Endothelial cell of umbilical vein (primary cell): ENCODE measurements at regions not wholly inside any gene's neighbourhood (a gene's known extent, or its start where the extent isn't known, plus 50 kb on each side); places are given as distances from the start of the nearest gene placed in this dataset.

ENCODE experiments used
- BruUV-seq: library from RNA; stranded (reverse); fragments of 400-500 nt; replicated peaks from 2 replicates; lab custom pipeline; 2021; lab: Mats Ljungman, UMichigan
- CTCF ChIA-PET: fragments of 300-600, 350-600 bp; sonication (Branson Sonifier 250); formaldehyde crosslinking; loops from one replicate; lab custom pipeline; 2021; ENCODE audit warnings: antibody characterized with exemption, inconsistent platforms; lab: Charles Lee
- POLR2A ChIA-PET: fragments of 300-600, 350-600 bp; sonication (Branson Sonifier 250); formaldehyde crosslinking; loops from one replicate; lab custom pipeline; 2021; ENCODE audit warnings: antibody characterized with exemption, inconsistent platforms; lab: Charles Lee
- DNase-seq: peaks from one replicate; pipeline ENCODE4 v3.0.0-alpha.2; 2011; ENCODE audit warnings: low read depth, low spot score
- FAIRE-seq: peaks from 2 replicates; lab custom pipeline; 2011; peaks lifted over from hg19 to GRCh38; lab: Jason Lieb, UNC
- H2AFZ ChIP-seq: 2 replicates; pipeline ENCODE4 v1.6.0; 2012; ENCODE audit warnings: low read depth, low read length, control low read depth, inconsistent platforms
- H3K27ac ChIP-seq: 2 replicates; pipeline ENCODE4 v1.5.1; 2011; ENCODE audit warnings: low read depth, mild to moderate bottlenecking, control low read depth, low read length, moderate library complexity; ENCODE audit not compliant: insufficient read depth
- H3K27me3 ChIP-seq, 2 experiments: 2 replicates each; pipeline versions ENCODE4 v1.6.0 to v1.6.1; 2011; ENCODE audit warnings: low read length in 2 of 2, mixed read lengths in 1 of 2; ENCODE audit not compliant: control insufficient read depth in 2 of 2, insufficient read depth in 2 of 2
- H3K36me3 ChIP-seq, 2 experiments: 2 replicates in 1 of 2; 3 replicates in 1 of 2; pipeline ENCODE4 v1.5.1; 2011; ENCODE audit warnings: low read length in 2 of 2, mild to moderate bottlenecking in 1 of 2, moderate library complexity in 1 of 2; ENCODE audit not compliant: control insufficient read depth in 2 of 2, insufficient read depth in 2 of 2; ENCODE audit errors: extremely low read depth in 1 of 2
- H3K4me1 ChIP-seq: 3 replicates; pipeline ENCODE4 v1.5.1; 2011; ENCODE audit warnings: mild to moderate bottlenecking, low read length; ENCODE audit not compliant: control insufficient read depth, insufficient read depth; ENCODE audit errors: extremely low read depth
- H3K4me2 ChIP-seq: 2 replicates; pipeline ENCODE4 v1.6.1; 2011; ENCODE audit warnings: low read length, control low read depth, mixed read lengths; ENCODE audit not compliant: insufficient read depth
- H3K4me3 ChIP-seq, 3 experiments: fragments of 200-600 bp in 1 of 3; sonication (generic), shearing (Covaris generic) in 1 of 3; replicated peaks in 1 of 3; 2 replicates each; pipeline ENCODE4 v1.5.1; 2011 to 2016; ENCODE audit warnings: control low read depth in 3 of 3, low read length in 3 of 3, mild to moderate bottlenecking in 2 of 3, inconsistent platforms in 1 of 3, low read depth in 1 of 3, moderate library complexity in 1 of 3; ENCODE audit not compliant: insufficient read depth in 1 of 3
- H3K79me2 ChIP-seq: 2 replicates; pipeline ENCODE4 v1.6.0; 2012; ENCODE audit warnings: low read length, inconsistent platforms; ENCODE audit not compliant: control insufficient read depth, insufficient read depth
- H3K9ac ChIP-seq: replicated peaks from 2 replicates; pipeline ENCODE3; 2011; ENCODE audit warnings: low read length, control low read depth; ENCODE audit not compliant: insufficient read depth; ENCODE audit errors: extremely low read depth
- H3K9me1 ChIP-seq: replicated peaks from 3 replicates; pipeline ENCODE4 v1.6.0; 2011; ENCODE audit warnings: mild to moderate bottlenecking, low read length; ENCODE audit not compliant: control insufficient read depth, insufficient read depth; ENCODE audit errors: extremely low read depth
- H3K9me3 ChIP-seq: replicated peaks from 2 replicates; pipeline ENCODE4 v1.5.1; 2012; ENCODE audit warnings: low read length, inconsistent platforms; ENCODE audit not compliant: control insufficient read depth, insufficient read depth
- H4K20me1 ChIP-seq: replicated peaks from 2 replicates; pipeline ENCODE3; 2011; ENCODE audit warnings: mild to moderate bottlenecking, low read length; ENCODE audit not compliant: control insufficient read depth, insufficient read depth; ENCODE audit errors: extremely low read depth
- EZH2 ChIP-seq: IDR thresholded peaks from 2 replicates; pipeline ENCODE4 v1.6.1; 2012; ENCODE audit warnings: borderline replicate concordance, low read depth, mild to moderate bottlenecking, moderate library complexity, low read length, inconsistent platforms; ENCODE audit not compliant: severe bottlenecking
- FOS ChIP-seq: IDR thresholded peaks from 2 replicates; pipeline ENCODE4 v1.6.1; 2011; ENCODE audit warnings: mild to moderate bottlenecking, low read length, moderate library complexity, borderline replicate concordance; ENCODE audit not compliant: insufficient read depth
- GATA2 ChIP-seq: IDR thresholded peaks from 2 replicates; pipeline ENCODE4 v1.7.0; 2011; ENCODE audit warnings: low read depth, mild to moderate bottlenecking, moderate library complexity, mixed read lengths, low read length; ENCODE audit not compliant: insufficient read length, insufficient read depth
- MYC ChIP-seq: IDR thresholded peaks from one replicate; pipeline ENCODE4 v1.6.1; 2011; ENCODE audit warnings: mild to moderate bottlenecking, low read depth, low read length
- POLR2A ChIP-seq: IDR thresholded peaks from 2 replicates; pipeline ENCODE4 v1.6.1; 2012; ENCODE audit warnings: low read depth, mild to moderate bottlenecking, control low read depth, low read length
- dilution Hi-C: fragments of 300-500 bp; cut with MboI; formaldehyde crosslinking; loops from one replicate; pipeline ENCODE4 v1.15.0; 2019; ENCODE audit warnings: low sequenced_read_pairs; ENCODE audit not compliant: extremely low pct_ligation_motif_present
- intact Hi-C: fragments of 100-400 bp; cut with micrococcal nuclease; formaldehyde crosslinking; loops from one replicate; pipeline ENCODE4 v1.10.0; 2022
- TF ChIP-seq, protein P1 (sequence below), 2 donors: IDR thresholded peaks; 1 replicate in 1 of 2; 2 replicates in 1 of 2; pipeline ENCODE4 v1.5.1; 2011; ENCODE audit warnings: low read length in 2 of 2, mild to moderate bottlenecking in 2 of 2, moderate library complexity in 2 of 2, control low read depth in 1 of 2, inconsistent platforms in 1 of 2, low read depth in 1 of 2; ENCODE audit not compliant: insufficient read depth in 1 of 2; ENCODE audit errors: extremely low read depth in 1 of 2

DNA sequence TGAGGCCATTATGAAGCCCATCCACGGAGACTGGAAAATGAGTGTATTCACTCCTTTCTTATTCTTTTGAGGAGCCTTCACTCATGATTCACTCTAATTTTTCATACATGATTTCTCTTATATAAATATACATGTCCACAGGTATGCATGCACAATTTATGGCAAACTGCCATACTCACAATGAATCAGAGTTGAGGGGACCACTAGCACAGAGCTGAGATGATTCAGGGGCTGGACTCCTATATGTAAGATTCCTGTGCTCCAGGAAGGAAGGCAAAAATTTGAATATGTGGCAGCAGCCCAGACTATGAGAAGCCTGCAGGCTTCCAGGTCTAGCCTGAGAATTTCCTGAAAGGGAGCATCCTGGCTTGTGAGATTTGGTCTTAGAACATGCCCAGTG lies 484.6 kb downstream of the PRELID2 start:
- Histone ChIP-seq H3K9me3 (no peaks in the 10 kb centered on the region), H3K9ac (no peak overlapping the region), H3K27ac (no peak overlapping the region), H3K27me3 (no peaks in the 10 kb centered on the region), H3K4me2 (no peak overlapping the region), H3K4me3 (no peak overlapping the region), H3K4me1 (peaks cover 21% of the 10 kb centered on the region), H3K79me2 (no peaks in the 10 kb centered on the region), H4K20me1 (no peaks in the 10 kb centered on the region), H2AFZ (no peak overlapping the region), H3K9me1 (no peaks in the 10 kb centered on the region), H3K36me3 (no peaks in the 10 kb centered on the region)
- ChIA-PET CTCF (no interaction called here), POLR2A (no interaction called here)
- intact Hi-C loops (loop anchor here (10.0 kb wide), 1 partner anchor 474 kb away; no protein-coding TSS in a partner anchor), dilution Hi-C loops (no loop called here)
- TF ChIP-seq EZH2 (no peak), FOS (peak; percentile 52), MYC (no peak)
- FAIRE-seq (peak; percentile 70), DNase-seq (peak; percentile 56)
- BruUV-seq = no TSS peak

DNA sequence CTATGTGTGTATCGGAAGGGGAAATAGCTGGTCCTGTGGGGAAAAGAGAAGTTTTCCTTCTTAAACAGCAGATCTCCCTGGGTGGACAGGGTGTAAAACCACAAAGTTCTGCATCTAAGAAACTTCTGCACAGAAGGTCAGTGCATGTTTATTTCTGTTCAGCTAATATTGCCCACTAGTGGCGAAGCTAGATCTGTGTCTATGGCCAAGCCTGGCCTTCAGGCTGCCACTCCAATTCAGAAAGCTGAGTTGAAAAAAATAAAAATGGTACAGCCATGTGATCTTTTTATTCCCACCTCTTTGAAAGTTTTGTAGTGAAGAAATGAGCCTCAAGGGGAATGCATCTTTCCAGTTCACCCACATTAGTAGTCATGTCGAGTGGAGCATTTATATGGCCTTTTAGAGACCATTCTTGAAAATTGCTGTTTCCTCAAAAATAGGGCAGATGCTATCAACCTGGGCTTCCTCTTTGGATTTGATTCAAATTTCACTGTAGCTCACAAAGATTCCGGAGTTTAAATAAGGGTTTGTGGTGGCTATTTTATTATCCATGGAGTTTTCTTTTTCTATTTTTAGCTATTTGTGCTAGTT lies 488.0 kb downstream of the PRELID2 start:
- Histone ChIP-seq H3K4me1 (peaks cover 21% of the 10 kb centered on the region), H3K4me3 (no peak overlapping the region), H3K4me2 (peak overlapping the region; percentile 60), H3K27me3 (no peaks in the 10 kb centered on the region), H3K27ac (no peak overlapping the region), H3K79me2 (no peaks in the 10 kb centered on the region), H3K9me3 (no peaks in the 10 kb centered on the region), H4K20me1 (no peaks in the 10 kb centered on the region), H2AFZ (peak overlapping the region; percentile 67), H3K36me3 (no peaks in the 10 kb centered on the region), H3K9me1 (no peaks in the 10 kb centered on the region), H3K9ac (no peak overlapping the region)
- CTCF ChIA-PET = interaction anchor here (0.8 to 2.6 kb wide), 20 partner anchors 8 to 1142 kb away, joined by 3 to 29 read pairs (median 4); no protein-coding TSS in a partner anchor
- intact Hi-C loops (loop anchor here (2.0 to 5.0 kb wide), 5 partner anchors 108 to 1144 kb away; no protein-coding TSS in a partner anchor), dilution Hi-C loops (no loop called here)
- no peak for TF ChIP-seq POLR2A
- TF ChIP-seq, protein P1, sequence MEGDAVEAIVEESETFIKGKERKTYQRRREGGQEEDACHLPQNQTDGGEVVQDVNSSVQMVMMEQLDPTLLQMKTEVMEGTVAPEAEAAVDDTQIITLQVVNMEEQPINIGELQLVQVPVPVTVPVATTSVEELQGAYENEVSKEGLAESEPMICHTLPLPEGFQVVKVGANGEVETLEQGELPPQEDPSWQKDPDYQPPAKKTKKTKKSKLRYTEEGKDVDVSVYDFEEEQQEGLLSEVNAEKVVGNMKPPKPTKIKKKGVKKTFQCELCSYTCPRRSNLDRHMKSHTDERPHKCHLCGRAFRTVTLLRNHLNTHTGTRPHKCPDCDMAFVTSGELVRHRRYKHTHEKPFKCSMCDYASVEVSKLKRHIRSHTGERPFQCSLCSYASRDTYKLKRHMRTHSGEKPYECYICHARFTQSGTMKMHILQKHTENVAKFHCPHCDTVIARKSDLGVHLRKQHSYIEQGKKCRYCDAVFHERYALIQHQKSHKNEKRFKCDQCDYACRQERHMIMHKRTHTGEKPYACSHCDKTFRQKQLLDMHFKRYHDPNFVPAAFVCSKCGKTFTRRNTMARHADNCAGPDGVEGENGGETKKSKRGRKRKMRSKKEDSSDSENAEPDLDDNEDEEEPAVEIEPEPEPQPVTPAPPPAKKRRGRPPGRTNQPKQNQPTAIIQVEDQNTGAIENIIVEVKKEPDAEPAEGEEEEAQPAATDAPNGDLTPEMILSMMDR (IDR thresholded peaks at IDR 0.05; ENCODE audit: extremely low read depth in 1 of 2, insufficient read depth in 1 of 2, low read depth in 1 of 2, low read length in 2 of 2) = peak; percentile 50 to 64
- peak; percentile 62 for TF ChIP-seq GATA2
- POLR2A ChIA-PET = interaction anchor here (0.5 kb wide), 1 partner anchor 505 kb away, joined by 4 read pairs; no protein-coding TSS in a partner anchor
- FAIRE-seq (peak; percentile 82), DNase-seq (peak; percentile 64)
- no TSS peak for BruUV-seq
